GM23248 (cell line): ENCODE measurements at regions not wholly inside any gene's neighbourhood (a gene's known extent, or its start where the extent isn't known, plus 50 kb on each side); places are given as distances from the start of the nearest gene placed in this dataset.

Experiments used
- EZH2 ChIP-seq: fragments of 200-600 bp; sonication (generic); IDR thresholded peaks from 2 replicates; pipeline ENCODE4 v1.6.1; 2018; ENCODE audit warnings: antibody characterized with exemption, mild to moderate bottlenecking; ENCODE audit not compliant: insufficient read depth, poor library complexity, severe bottlenecking
- EZH2phosphoT487 ChIP-seq: fragments of 200-600 bp; sonication (generic); IDR thresholded peaks from 2 replicates; pipeline ENCODE4 v1.6.1; 2018; ENCODE audit warnings: antibody characterized with exemption, moderate library complexity, mild to moderate bottlenecking, low read depth; ENCODE audit not compliant: insufficient read depth

GRCh38 chr18:47345291-47345690 lies 93.8 kb upstream of the SKOR2 start:
- no peak for TF ChIP-seq EZH2
- no peak for TF ChIP-seq EZH2phosphoT487
